KMS-11 (cell line): ENCODE measurements at regions not wholly inside any gene's neighbourhood (a gene's known extent, or its start where the extent isn't known, plus 50 kb on each side); places are given as distances from the start of the nearest gene placed in this dataset.
"Not testable (repeated sequence)": the region's sequence is repeated elsewhere in the genome, so short reads cannot be mapped to it uniquely, and the experiment has no call there.

Source experiments
- H2AFZ ChIP-seq: fragments of 200-600 bp; sonication (generic); 2 replicates; pipeline ENCODE4 v1.6.1; 2016; ENCODE audit warnings: antibody characterized with exemption, mixed run types, low read depth
- H3K27ac ChIP-seq: fragments of 200-600 bp; sonication (generic); 2 replicates; pipeline ENCODE4 v1.6.1; 2016; ENCODE audit warnings: mild to moderate bottlenecking, mixed run types
- H3K27me3 ChIP-seq: fragments of 200-600 bp; sonication (generic); 2 replicates; pipeline ENCODE4 v1.6.1; 2017; ENCODE audit warnings: mild to moderate bottlenecking, low read depth, mixed run types, moderate library complexity; ENCODE audit not compliant: insufficient read depth
- H3K36me3 ChIP-seq: fragments of 200-600 bp; sonication (generic); 2 replicates; pipeline ENCODE4 v1.6.1; 2017; ENCODE audit warnings: mild to moderate bottlenecking, mixed run types; ENCODE audit not compliant: insufficient read depth
- H3K4me1 ChIP-seq: fragments of 200-600 bp; sonication (generic); 2 replicates; pipeline ENCODE4 v1.6.1; 2016; ENCODE audit warnings: mild to moderate bottlenecking, low read depth, mixed run types; ENCODE audit not compliant: poor library complexity, severe bottlenecking
- H3K4me2 ChIP-seq: fragments of 200-600 bp; sonication (generic); 2 replicates; pipeline ENCODE4 v1.7.0; 2016; ENCODE audit warnings: mild to moderate bottlenecking, mixed run types
- H3K4me3 ChIP-seq: fragments of 200-600 bp; sonication (generic); IDR thresholded peaks from 2 replicates; pipeline ENCODE4 v1.6.1; 2017; ENCODE audit warnings: low read depth, low read length, mixed read lengths; ENCODE audit not compliant: insufficient read depth
- H3K79me2 ChIP-seq: fragments of 200-600 bp; sonication (generic); 2 replicates; pipeline ENCODE4 v1.6.1; 2016; ENCODE audit warnings: low read depth, mixed run types; ENCODE audit not compliant: insufficient read depth
- H3K9ac ChIP-seq: fragments of 200-600 bp; sonication (generic); 2 replicates; pipeline ENCODE4 v1.6.1; 2016; ENCODE audit warnings: mild to moderate bottlenecking, mixed run types
- H4K20me1 ChIP-seq: fragments of 200-600 bp; sonication (generic); 2 replicates; pipeline ENCODE4 v1.6.1; 2016; ENCODE audit warnings: mild to moderate bottlenecking, mixed run types; ENCODE audit not compliant: insufficient read depth
- TF ChIP-seq, protein P1 (sequence below): fragments of 200-600 bp; sonication (generic); conservative IDR thresholded peaks from 2 replicates; pipeline ENCODE4 v1.6.1; 2017; ENCODE audit warnings: low read depth, mild to moderate bottlenecking, antibody characterized with exemption, low read length, moderate library complexity, mixed read lengths

DNA sequence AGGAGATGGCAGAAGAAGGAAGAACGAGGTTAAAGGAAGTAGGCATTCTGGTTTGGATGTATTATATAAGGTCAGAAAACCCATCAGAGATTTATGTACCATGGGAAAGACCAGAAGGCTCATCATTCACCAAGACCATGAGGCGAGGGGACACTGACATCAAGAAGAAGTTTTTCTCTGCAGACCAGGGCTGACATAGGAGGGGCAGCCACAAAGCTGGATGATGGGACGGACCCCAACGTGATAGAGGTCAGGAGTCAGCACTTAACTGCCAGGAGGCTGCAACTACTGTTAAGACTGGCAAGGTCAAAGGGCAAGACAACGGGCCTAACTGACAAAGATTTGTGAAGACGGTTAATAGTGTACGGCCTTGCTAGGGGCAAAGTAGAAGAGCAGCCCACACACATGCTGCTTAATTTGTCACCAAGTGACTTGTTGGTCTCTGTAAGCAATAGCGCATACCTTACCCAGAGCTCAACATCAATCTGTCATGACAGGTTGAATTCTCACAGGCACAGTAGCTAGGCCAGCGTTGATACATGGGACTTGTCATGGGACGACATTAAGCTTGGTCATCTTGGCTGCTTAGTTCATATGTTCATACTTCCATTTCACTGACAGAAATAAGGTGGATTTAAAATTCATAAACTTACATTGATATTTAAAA lies 579.7 kb upstream of the CDH10 start:
- no peak overlapping the region for H2AFZ ChIP-seq
- H3K4me1 ChIP-seq: no peaks in the 10 kb centered on the region

DNA sequence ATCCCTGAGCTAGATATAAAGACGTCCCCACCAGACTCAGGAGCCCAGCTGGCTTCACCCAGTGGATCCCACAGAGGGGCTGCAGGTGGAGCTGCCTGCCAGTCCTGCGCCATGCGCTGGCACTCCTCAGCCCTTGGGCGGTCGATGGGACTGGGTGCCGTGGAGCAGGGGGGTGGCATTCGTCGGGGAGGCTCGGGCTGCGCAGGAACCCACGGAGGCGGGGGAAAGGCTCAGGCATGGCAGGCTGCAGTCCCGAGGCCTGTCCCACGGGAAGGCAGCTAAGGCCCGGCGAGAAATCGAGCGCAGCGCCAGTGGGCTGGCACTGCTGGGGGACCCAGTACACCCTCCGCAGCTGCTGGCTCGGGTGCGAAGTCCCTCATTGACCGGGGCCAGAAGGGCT lies 555.1 kb upstream of the CDH10 start:
- not testable (repeated sequence) for H3K27ac ChIP-seq, H3K4me2 ChIP-seq, H3K4me1 ChIP-seq, H4K20me1 ChIP-seq, H3K9ac ChIP-seq, H3K36me3 ChIP-seq, H2AFZ ChIP-seq, H3K27me3 ChIP-seq, H3K79me2 ChIP-seq, H3K4me3 ChIP-seq

More for the DNA sequence above, 579.7 kb upstream of the CDH10 start:
- Histone ChIP-seq H3K9ac (no peak overlapping the region), H3K79me2 (no peaks in the 10 kb centered on the region), H3K27me3 (no peaks in the 10 kb centered on the region), H3K36me3 (no peaks in the 10 kb centered on the region), H3K4me2 (no peak overlapping the region), H4K20me1 (no peaks in the 10 kb centered on the region), H3K27ac (no peak overlapping the region), H3K4me3 (no peak overlapping the region)
- TF ChIP-seq, protein P1, sequence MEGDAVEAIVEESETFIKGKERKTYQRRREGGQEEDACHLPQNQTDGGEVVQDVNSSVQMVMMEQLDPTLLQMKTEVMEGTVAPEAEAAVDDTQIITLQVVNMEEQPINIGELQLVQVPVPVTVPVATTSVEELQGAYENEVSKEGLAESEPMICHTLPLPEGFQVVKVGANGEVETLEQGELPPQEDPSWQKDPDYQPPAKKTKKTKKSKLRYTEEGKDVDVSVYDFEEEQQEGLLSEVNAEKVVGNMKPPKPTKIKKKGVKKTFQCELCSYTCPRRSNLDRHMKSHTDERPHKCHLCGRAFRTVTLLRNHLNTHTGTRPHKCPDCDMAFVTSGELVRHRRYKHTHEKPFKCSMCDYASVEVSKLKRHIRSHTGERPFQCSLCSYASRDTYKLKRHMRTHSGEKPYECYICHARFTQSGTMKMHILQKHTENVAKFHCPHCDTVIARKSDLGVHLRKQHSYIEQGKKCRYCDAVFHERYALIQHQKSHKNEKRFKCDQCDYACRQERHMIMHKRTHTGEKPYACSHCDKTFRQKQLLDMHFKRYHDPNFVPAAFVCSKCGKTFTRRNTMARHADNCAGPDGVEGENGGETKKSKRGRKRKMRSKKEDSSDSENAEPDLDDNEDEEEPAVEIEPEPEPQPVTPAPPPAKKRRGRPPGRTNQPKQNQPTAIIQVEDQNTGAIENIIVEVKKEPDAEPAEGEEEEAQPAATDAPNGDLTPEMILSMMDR: no peak

DNA sequence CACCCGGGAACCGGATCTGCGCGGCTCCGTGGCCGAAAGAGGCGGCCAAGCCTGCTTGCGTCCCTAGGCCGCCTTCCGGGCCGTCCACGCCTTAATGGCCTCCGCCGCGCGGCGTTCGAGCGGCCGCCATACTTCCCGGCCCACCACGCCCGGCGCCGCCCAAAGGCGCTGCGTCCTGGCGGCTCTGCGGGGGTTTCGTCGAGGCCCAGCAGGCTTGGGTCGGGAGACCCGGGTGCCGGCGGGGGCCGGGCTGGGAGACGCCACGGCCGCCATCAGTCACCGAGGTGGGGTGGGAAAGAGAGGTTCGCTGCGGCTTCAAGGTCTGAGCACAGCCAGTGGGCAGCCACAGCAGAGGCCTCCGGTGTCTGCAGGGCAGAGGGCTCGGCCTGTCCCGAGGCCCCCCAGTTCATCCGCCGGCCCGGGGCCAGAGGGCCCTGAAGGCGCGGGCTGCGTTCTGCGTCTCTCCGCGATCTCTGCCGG lies 545.8 kb upstream of the CDH10 start:
- TF ChIP-seq, protein P1: no peak
- no peak overlapping the region for H2AFZ ChIP-seq
- H4K20me1 ChIP-seq: no peaks in the 10 kb centered on the region
- no peak overlapping the region for H3K27ac ChIP-seq
- H3K79me2 ChIP-seq: no peaks in the 10 kb centered on the region
- no peaks in the 10 kb centered on the region for H3K36me3 ChIP-seq
- no peak overlapping the region for H3K9ac ChIP-seq
- H3K4me3 ChIP-seq: no peak overlapping the region
- H3K4me2 ChIP-seq: no peak overlapping the region
- H3K27me3 ChIP-seq: no peaks in the 10 kb centered on the region
- no peaks in the 10 kb centered on the region for H3K4me1 ChIP-seq

DNA sequence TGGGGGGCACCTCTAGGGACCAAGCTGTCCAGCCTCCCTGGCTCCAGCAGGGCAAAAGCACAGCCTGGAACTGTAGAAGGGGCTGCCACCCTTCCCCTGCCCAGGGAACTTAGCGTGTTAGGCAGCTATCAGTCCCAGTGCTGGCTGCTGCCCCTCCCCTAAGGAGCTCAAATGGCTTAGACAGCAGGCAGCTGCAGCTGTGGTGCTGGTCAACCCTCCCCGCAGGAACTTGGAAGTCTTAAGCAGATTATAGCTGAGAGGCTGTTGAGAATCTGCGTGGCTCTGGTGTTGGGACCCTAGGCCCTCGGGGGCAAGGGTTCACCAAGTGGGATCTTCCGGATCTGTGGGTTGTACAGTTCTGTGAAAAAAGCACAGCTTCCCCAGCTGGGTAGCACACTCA lies 536.5 kb upstream of the CDH10 start:
- no peak overlapping the region for H3K9ac ChIP-seq
- no peak overlapping the region for H3K4me3 ChIP-seq
- no peaks in the 10 kb centered on the region for H3K27me3 ChIP-seq
- no peaks in the 10 kb centered on the region for H3K36me3 ChIP-seq
- TF ChIP-seq, protein P1: no peak
- H3K79me2 ChIP-seq: no peaks in the 10 kb centered on the region
- H3K4me1 ChIP-seq: no peaks in the 10 kb centered on the region
- no peak overlapping the region for H3K4me2 ChIP-seq
- no peak overlapping the region for H3K27ac ChIP-seq
- no peaks in the 10 kb centered on the region for H4K20me1 ChIP-seq
- H2AFZ ChIP-seq: no peak overlapping the region

DNA sequence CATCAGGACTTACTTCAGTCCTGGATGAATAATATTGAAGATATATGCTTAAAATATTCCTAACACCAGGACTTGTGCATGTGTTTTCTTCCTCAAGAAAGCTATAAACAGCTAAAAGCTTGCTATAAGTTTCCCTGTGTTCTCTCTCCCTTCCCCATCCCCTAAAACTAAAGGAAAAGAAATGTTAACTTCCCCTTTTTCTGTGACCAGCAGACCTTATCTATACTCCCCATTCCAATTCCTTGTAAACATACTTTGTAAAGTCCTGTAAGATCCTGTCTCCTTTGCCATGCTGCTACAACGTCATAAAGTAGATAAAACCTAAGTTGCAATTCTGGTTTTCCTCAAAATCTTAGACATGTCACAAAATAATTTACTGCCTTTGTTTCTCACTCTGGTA lies 517.8 kb upstream of the CDH10 start:
- not testable (repeated sequence) for H3K79me2 ChIP-seq, H3K36me3 ChIP-seq, H2AFZ ChIP-seq, H3K4me2 ChIP-seq, H3K9ac ChIP-seq, H3K4me1 ChIP-seq, H3K27ac ChIP-seq, H3K27me3 ChIP-seq, H4K20me1 ChIP-seq, H3K4me3 ChIP-seq
